ENCODE measurements at regions not wholly inside any gene's neighbourhood (a gene's known extent, or its start where the extent isn't known, plus 50 kb on each side); places are given as distances from the start of the nearest gene placed in this dataset.
"Not testable (repeated sequence)": the region's sequence is repeated elsewhere in the genome, so short reads cannot be mapped to it uniquely, and the experiment has no call there.

DNA sequence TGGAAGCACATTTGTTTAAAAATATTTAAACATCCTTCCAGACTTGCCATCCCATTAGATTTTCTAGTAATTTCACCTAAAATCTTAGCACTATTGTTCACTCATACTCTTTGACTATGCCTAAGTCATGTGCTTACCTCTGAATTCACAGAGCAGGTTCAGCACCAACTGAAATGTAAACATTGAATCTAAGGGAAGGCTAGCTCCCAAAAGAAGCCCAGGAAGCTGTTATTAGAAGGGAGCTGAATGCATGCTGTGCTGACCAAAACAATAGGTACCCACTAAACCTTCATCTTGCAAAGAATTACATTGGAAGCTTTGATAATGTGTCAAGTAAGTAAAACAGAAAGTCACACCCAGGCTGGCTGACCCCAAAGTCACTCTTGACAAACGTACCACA, 571.3 kb downstream of the GABRG2 start:
- DNase-seq, result no peak

DNA sequence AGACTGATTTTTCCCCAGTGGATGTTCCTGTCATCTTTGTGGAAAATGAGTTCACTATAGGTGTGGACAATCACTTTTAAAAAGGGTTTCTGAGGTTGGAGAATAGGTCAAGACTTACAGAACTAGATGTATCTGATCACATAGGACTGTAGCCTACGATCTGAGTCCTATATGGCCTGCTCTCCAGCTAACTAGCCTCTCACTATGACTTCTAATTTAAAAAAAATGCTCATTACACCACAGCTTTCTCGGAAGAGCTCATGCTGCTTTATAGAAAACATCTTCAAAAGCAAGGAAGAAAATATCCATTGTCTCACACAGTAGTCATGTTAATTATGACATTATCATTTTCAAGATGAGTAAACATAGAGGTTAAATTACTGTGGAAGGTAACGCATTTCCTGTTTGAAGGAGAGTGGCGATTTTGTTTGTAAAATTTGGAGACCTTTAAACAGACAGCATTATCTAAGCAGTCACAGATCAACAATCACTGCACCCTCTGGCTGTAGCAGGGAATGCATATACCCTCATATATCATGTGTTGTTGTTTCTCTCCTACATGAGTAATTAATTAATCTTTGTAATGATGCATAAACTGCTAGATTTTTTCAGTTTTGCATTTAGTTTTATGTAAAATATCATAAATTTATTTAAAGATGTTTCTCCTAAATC, 573.7 kb downstream of the GABRG2 start:
- no peak for DNase-seq

DNA sequence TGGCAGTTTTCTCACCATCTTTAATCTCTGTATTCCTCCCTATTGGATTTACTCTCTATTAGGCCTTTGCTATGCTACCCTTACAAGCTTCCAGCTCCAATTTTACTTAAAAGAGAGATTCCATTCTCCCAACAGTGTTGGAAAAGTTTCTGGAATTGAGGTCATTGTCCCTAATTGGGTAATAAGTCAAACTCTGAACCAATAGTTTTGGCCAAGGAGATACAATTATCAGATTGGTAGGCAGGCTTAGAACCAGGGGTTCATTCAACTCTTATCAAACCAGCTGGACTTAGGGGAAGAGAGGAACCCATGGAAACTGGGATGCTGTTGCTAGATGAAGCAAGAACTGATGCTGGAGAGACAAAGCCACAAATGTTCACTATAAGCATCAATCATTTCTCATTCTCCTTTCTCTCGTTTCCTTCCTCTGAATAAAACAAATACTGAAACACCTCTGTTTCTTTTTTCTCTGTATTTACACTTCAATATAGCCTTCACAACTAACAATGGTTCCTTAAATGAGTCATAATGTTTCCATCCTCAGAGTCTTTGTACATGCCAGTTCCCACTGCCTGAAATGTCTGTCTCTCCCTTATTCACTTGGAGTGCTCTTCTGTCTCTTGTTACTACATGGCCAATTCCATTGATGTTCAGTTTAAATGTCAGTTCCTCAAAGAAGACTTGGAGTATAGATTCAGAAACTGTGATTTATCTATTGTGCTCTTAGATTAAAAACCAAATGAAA, 587.3 kb downstream of the GABRG2 start:
- DNase-seq, result no peak

DNA sequence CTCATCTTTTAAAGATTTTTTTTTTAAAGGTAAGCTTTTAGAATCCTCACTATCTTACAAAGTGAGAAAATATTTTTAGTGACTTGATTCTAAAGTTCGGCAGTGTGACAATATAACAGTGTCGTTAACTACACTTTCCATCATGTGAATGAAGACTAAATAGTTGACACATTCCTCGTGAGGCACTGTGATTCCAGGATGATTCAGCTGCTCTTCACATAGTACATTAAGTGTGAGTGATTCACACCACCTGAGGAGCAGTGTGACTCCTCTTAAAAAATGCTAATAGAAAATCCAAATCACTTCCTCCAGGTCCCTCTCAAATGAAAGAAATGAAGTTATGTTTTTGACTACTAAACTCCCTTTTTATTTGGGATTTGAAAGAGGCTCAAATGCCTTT, 589.5 kb downstream of the GABRG2 start:
- no peak for DNase-seq

DNA sequence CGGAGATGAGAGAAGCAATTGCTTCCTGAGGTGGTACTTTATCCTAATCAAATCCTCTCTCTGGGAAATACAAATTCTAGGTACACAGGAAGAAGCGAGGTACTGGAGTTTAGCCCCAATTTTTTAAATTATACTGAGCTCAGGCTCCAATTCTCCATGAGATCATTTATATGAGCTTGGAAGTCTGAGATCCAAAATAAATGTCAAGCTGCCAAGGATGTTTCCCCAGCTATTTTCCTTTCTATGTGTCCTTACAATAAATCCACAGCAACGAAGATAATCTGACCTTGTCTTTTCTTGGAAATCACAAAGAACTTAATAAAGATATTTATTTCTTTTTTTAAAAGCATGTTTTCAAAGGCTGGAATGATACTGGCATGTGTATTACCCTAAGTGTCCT, 597.3 kb downstream of the GABRG2 start:
- DNase-seq, result no peak

DNA sequence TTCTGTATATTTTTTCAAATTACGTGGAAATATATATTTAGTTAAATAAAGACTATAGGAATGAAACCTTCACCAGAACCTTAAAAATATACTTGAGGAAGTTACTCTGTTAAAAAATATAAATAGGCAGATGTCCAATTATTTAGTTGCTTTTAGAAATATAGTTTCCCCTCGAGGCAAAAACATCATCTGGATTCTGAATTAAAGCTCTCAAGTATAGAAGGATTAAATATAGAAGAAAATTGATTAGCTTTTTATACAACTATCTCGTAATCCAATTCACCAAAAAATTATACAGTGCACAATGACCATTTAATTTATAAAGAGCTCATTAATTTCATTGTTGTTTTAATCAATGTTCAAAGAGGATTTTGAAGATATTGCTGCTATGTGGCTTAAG, 601.4 kb downstream of the GABRG2 start:
- no peak for DNase-seq

DNA sequence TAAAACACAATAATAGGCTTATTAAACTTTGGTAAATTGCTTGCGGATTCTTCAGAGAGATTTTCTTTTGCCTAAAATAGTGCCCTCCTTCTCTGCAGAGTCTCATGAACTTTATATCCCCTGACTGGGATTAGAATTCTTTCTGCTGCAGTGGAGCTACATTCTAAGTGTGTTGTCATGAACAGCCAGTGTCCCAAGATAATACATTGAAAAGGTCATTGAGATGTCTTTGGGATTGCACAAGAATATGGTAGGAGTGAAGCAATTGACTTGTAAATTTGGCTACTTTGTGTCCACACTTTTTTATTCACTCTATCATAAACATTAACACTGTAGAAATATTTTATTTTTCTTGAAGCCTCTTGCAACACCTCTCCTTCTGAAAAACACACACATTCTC, 604.5 kb downstream of the GABRG2 start:
- no peak for DNase-seq

DNA sequence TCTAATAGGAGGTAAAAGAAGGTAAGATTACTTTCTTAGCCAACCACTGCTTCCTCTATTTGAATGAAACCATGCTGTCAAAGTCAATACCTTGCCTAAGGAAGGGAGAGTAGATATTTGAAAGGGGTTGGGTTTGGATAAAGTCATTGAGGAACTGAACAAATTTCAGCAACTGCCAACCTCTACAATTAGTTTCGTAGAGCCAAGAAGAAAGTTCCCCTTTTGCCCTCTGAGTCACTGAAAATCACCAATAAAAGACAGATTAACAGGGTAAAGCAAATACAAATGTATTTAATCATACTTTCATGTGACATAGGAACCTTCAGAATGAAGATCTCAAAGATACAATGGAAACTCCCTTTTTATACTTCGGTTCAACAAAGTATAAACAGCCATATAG, 615.7 kb downstream of the GABRG2 start:
- DNase-seq, result no peak

DNA sequence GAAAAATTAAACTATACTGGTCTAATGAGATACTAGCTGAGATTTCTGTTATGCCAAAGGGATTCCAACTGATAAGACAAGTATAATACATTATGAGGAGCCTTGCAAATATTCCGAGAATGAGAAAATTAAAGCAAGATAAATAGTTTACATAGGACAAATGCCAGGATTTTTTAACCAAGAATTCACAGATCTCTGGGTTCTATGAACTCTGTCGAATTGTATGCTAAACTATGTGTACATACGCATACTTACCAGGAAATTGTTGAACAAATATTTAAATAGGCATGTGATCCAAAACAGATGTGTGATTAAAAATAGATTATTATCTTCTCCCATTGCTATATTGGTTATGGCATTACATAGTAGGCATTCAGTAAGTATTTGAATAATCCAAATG, 616.6 kb downstream of the GABRG2 start:
- no peak for DNase-seq

DNA sequence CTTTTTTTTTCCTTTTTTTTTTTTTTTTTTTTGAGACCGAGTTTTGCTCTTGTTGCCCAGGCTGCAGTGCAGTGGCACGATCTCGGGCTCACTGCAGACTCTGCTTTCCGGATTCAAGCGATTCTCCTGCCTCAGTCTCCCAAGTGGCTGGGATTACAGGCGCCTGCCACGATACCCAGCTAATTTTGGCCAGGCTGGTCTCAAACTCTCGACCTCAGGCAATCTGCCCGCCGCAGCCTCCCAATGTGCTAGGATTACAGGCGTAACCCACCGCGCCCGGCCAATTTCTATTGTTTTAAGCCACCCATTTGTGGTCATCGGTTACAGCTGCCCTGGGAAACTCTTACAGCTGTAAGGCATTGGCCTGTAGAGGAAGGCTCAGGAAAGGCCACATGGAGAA, 617.7 kb downstream of the GABRG2 start:
- no peak for DNase-seq

DNA sequence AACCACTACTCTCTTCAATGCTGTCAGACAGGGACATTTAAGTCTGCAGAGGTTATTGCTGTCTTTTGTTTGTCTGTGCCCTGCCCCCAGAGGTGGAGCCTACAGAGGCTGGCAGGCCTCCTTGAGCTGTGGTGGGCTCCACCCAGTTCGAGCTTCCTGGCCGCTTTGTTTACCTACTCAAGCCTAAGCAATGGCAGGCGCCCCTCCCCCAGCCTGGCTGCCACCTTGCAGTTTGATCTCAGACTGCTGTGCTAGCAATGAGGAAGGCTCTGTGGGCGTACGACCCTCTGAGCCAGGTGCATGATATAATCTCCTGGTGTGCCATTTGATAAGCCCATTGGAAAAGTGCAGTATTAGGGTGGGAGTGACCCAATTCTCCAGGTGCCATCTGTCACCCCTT, 628.7 kb downstream of the GABRG2 start:
- not testable (repeated sequence) for DNase-seq

DNA sequence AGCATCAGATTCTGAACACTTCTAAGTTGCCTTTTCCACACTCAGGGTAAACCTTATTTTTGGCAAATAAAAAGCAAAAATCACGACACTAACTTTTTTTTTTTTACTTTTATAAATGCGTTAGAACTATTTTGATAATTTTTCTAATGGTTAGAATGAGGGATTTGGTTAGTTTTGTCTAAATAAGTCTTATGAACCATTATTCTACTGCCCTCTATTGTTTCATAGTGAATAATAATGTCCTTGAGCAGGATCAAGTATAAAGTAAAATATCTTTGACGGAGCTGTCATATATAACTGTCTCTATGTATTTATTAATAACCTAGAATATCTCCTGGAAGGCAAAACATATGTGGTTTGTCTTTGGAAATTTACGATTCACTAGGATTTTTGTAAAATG, 631.8 kb downstream of the GABRG2 start:
- DNase-seq, result no peak

DNA sequence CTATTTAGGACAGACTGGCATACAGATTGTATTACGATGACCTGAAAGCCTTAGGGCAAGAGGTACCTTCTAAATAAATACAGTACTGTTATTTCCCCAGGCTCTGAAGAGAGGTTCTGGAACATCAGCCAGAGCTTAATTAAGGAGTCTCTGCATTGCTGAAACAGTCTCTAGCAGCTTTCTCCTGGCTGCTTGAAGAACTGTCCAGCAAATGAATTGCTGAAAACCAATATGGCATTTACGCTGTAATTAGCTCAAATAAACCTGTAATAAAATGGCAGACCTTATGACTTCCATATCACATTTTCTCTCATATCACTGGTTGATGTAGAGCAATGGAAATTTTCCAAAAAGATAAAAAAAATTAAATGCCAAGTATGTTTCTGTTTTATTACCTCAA, 636.3 kb downstream of the GABRG2 start:
- no peak for DNase-seq

DNA sequence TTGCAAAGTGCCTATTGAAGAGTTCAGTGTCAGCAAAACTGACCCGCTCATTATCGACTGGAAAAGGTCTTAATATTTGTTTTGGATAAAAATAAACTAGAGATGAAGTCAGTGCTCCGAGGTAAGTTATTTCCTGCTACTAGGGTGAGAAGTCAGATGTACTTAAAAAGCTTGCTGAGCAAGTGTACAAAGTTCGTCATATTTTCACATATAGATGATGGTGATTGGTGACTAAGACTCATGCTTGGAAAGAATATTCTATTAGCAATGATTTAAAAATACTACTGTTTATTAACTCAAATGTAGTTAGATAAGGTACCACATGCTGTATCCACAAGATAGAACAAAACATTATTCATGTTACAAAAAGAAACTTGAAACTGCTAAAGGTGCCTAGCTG, 643.7 kb downstream of the GABRG2 start:
- no peak for DNase-seq

DNA sequence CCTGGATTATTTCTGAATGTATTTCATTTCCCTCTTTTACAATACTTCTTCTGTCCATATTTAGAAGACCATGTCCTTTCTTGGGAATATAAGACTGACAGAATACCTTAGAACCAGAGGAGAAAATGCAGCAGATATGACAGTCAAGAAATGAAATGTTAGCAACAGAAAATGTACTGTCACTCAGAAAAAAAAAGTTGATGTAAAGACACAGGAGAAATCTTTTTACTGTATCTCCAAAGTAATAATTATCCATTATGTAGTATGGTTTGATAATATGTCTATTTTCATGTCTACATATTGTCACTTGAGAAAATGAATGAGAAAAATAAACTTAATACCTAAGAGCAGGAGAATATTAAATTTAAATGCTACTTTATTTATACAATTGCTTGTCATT, 652.1 kb downstream of the GABRG2 start:
- DNase-seq, result no peak

DNA sequence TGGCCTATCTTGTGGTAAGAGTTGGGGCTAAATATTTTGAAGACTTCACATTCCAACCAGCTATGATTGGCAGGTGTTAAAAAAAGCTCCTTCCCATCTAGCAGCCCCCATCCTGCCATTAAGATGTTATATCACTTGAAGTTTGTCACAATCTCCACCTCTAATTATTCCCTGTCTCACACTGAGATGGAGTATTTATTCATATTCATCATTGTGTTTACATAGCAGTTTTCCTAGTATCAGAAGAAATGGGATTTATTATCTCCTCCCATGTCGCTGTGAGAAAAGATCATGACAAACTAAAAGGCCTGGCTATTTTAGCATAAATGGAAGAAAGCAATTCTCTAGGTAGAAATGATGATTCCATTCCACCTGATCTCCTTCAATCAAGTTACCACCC, 653.6 kb downstream of the GABRG2 start:
- DNase-seq, result no peak

DNA sequence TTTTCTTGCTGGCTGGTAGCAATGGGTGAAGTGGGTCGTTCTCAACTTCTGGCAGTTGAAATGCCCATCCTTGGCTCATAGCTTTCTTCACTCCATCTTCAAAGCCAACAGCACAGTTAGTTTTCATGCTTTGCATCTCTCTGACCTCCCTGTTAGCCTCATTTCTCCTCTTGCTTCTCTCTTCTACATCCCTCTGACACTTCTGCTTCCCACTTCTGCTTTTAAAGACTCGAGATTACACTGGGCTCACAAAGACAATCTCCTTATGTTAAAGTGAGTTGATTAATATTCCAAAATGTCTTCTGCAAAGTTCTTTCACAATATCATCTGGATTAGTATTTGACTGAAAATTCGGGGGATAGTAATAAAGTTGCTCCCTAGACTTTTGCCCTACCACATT, 684.8 kb upstream of the CCNG1 start:
- DNase-seq, result no peak

DNA sequence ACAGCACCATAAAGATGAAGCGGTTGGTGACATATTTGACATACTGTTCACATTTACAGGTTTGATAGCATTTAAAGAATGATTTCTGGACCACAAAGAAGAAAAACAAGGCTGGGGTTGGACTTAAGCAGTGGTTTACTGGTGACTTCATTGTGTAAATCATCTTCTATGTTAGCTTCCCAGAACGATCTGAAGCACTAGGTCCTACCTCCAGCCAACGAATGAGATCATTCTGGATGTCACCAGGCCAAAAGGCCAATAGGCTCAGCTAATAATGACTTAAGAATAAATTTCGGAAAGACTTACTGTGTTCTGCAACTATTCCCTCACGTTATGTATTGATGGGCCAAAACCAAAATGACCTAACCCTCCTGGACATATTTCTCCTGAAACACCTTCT, 675.3 kb upstream of the CCNG1 start:
- DNase-seq, result no peak

DNA sequence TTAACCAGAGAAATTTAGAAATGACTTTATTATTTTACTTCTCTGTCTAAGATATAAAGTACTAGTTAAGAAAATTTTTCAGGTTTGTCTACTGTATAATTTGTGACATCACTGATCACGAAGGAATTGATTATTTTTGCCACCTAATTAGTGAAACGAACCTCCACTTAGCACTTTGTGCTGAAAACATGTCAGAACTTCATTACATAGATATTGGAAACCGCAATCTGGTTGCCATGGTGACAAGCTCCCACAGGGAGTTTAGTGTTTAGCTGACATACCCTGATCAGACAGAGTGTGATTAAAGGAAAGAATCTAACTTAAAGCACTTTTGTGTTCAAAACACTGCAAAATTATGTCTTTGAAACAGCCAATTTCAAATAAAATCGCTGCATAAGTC, 668.4 kb upstream of the CCNG1 start:
- DNase-seq, result peak; percentile 5

DNA sequence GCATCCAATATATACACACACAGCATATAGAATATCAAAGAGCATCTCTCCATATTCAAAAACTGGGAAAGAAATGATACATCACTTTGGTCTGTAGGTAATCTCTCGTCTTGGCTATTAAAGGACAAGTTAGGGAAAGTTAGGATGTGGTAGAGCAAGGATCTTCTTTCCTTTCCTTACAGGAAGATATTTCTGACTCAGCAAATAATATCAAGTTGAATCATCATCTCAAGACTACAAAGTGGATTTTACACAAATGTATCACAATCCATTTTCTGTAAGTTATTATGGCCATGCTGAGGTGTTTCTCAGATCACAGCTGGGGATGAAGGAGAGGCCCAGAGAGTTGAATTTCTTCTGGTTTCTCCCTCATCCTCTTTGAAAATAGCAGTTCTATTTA, 651.7 kb upstream of the CCNG1 start:
- no peak for DNase-seq

DNA sequence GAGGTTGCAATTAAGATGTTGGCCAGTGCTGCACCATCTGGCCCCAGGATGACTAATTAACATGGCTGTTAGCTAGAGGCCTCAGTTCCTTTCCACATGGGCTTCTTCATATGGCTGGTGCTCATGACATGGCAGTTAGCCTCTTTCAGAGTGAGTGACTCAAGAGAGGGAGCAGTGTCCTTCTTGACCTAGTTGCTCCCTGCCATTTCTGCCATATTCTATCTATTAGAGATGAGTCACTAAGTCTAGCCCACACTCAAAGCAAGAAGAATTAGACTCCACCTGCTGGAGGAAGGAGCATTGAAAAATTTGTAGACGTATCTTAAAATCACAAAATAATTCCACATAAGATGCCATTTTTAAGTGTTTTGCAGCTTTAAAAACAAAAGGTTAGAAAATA, 651.2 kb upstream of the CCNG1 start:
- DNase-seq, result no peak

DNA sequence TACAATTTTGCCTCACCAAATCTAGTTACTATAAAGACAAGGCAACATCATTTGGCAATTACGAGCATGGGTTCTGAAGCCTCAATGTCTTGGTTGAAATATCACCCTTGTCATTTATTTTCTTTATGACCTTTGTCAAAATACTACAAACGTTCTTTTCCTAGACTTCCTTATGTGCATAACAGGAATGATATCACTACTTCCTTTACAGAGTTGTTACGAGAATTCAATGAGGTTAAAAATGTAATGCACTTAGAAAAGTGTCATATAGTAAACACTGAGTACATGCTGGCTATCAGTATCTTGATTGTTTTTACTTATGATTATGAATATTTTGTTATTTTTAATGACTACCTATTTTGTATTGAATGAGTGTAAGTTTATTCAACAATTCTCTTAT, 640.9 kb upstream of the CCNG1 start:
- no peak for DNase-seq

DNA sequence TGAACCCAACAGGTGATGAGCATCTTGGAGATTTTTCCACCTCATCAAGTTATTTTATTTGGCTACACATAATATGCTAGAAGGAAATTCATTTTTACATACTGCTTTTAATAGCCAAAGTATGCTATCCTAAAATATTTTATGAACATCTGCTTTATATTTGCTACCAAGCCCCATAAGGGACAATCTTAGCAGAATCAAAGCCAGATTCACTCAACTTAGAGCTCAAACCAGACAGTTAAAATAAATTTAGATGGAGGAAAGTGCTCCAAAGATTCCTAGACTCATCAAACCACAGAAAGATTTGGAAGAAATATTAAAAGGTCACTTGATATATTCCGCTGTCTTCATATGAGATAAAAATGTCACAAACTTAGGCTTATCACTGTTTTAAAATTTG, 637.1 kb upstream of the CCNG1 start:
- DNase-seq, result no peak

DNA sequence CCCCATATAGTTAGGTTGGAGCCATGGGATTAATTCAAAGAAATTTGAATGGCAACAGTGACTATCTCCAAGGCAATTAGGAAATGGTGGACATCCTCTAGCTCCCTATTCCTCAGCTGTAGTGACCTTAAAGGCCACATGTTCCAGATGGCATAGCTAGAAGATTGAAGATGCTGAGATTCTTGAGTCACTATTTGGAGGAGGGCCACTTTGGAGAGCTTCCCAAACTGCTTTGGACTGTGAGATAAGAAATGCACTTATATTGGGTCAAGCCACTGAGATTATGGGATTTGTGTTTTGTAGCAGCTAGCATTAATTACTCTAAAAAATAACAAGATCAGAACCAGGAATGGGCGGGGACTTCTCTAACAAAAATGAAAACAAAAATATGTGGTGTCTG, 636.2 kb upstream of the CCNG1 start:
- no peak for DNase-seq

DNA sequence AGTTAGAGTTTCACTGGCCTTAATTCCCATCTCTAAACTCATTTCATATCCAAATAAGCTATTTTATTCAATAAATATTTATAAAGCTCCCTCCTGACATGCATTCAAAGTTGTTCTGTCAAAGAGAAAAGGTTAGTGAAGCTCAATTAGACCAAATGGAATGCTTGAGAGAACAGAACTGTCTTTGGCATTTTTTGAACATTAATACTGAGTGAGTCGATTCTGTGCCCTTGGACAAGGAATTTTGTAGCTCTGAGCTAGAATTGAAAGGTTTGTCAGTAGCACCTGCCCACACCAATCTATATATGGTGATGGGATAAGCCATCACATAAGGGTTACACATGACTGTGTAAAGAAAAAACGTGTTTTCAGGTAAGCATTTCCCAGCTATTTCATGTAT, 631.2 kb upstream of the CCNG1 start:
- DNase-seq, result no peak
